ENCODE measurements at regions not wholly inside any gene's neighbourhood (a gene's known extent, or its start where the extent isn't known, plus 50 kb on each side); places are given as distances from the start of the nearest gene placed in this dataset.

DNA sequence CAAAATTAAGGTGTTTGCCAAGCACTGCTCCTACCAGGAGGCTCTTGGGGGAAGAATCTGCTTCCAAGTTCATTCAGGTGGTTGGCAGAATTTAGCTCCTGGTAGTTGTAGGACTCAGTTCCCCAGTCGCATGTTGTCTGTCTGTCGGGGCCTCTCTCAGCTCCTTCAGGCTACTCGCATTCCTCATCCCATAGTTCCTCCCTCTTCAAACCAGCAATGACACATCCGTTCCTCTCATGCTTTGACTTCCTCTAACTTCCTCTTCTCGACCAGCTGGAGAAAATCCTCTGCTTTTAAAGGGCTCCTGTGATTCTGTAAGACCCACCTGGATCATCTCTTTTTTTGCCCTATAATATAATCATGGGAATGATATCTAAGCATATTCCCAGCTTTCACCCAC lies 108.1 kb downstream of the PMP22 start:
- TF ChIP-seq POLR2A (IDR thresholded peaks at IDR 0.05): no peak
- TF ChIP-seq, protein P1, sequence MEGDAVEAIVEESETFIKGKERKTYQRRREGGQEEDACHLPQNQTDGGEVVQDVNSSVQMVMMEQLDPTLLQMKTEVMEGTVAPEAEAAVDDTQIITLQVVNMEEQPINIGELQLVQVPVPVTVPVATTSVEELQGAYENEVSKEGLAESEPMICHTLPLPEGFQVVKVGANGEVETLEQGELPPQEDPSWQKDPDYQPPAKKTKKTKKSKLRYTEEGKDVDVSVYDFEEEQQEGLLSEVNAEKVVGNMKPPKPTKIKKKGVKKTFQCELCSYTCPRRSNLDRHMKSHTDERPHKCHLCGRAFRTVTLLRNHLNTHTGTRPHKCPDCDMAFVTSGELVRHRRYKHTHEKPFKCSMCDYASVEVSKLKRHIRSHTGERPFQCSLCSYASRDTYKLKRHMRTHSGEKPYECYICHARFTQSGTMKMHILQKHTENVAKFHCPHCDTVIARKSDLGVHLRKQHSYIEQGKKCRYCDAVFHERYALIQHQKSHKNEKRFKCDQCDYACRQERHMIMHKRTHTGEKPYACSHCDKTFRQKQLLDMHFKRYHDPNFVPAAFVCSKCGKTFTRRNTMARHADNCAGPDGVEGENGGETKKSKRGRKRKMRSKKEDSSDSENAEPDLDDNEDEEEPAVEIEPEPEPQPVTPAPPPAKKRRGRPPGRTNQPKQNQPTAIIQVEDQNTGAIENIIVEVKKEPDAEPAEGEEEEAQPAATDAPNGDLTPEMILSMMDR (IDR thresholded peaks at IDR 0.05): no peak

Data from uterus (tissue), 2 donors.